PC-3 (cell line): ENCODE measurements at regions not wholly inside any gene's neighbourhood (a gene's known extent, or its start where the extent isn't known, plus 50 kb on each side); places are given as distances from the start of the nearest gene placed in this dataset.

Experiments
- EZH2 ChIP-seq: fragments of 300-600 bp; sonication (generic); IDR thresholded peaks from one replicate; pipeline ENCODE4 v1.6.1; 2017; ENCODE audit warnings: antibody characterized with exemption, mild to moderate bottlenecking, low read length; ENCODE audit not compliant: unreplicated experiment
- EZH2phosphoT487 ChIP-seq: fragments of 300-600 bp; sonication (generic); IDR thresholded peaks from 2 replicates; pipeline ENCODE4 v1.6.1; 2018; ENCODE audit warnings: mild to moderate bottlenecking, antibody characterized with exemption, low read length, borderline replicate concordance
- TF ChIP-seq, protein P1 (sequence below): fragments of 300-600 bp; sonication (generic); conservative IDR thresholded peaks from 2 replicates; pipeline ENCODE4 v1.5.1; 2017; ENCODE audit warnings: antibody characterized with exemption, low read depth, mild to moderate bottlenecking, low read length

DNA sequence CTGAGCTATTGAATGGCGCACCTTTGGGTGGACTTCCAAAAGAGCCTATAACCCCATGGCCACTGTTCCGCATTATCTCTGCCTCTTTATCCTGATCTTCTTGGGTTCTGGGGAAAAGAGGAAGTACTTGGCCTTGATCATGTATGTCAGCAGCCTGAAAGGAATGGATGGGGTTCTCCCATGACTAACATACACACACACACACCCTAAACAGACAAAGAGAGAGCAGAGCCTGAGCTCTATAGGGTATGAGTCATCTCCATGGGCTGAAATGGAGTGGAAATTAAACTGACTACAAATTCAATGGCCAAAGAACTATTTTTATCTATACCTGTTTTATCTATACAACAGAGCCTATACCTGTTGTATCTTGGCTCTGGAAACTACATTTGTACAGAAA, 141.5 kb upstream of the MTMR8 start:
- TF ChIP-seq, protein P1, sequence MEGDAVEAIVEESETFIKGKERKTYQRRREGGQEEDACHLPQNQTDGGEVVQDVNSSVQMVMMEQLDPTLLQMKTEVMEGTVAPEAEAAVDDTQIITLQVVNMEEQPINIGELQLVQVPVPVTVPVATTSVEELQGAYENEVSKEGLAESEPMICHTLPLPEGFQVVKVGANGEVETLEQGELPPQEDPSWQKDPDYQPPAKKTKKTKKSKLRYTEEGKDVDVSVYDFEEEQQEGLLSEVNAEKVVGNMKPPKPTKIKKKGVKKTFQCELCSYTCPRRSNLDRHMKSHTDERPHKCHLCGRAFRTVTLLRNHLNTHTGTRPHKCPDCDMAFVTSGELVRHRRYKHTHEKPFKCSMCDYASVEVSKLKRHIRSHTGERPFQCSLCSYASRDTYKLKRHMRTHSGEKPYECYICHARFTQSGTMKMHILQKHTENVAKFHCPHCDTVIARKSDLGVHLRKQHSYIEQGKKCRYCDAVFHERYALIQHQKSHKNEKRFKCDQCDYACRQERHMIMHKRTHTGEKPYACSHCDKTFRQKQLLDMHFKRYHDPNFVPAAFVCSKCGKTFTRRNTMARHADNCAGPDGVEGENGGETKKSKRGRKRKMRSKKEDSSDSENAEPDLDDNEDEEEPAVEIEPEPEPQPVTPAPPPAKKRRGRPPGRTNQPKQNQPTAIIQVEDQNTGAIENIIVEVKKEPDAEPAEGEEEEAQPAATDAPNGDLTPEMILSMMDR = no peak
- TF ChIP-seq EZH2phosphoT487 (no peak), EZH2 (no peak)
